Omental fat pad (tissue), 3 donors: ENCODE measurements at regions not wholly inside any gene's neighbourhood (a gene's known extent, or its start where the extent isn't known, plus 50 kb on each side); places are given as distances from the start of the nearest gene placed in this dataset.

Source experiments
- ATAC-seq: fragments of 150-250 bp; one replicate; pipeline ENCODE4 v1.9.1; 2016; ENCODE audit warnings: mild to moderate bottlenecking, moderate library complexity; ENCODE audit not compliant: low FRiP score
- DNase-seq: peaks from one replicate; pipeline ENCODE4 v3.0.0-alpha.2; 2019; ENCODE audit warnings: low spot score
- TF ChIP-seq, protein P1 (sequence below), 3 donors: fragments of 450-650 bp; IDR thresholded peaks; one replicate each; pipeline ENCODE4 v1.5.1; 2016 to 2017; ENCODE audit warnings: antibody characterized with exemption in 3 of 3, mild to moderate bottlenecking in 3 of 3, moderate library complexity in 2 of 3

DNA sequence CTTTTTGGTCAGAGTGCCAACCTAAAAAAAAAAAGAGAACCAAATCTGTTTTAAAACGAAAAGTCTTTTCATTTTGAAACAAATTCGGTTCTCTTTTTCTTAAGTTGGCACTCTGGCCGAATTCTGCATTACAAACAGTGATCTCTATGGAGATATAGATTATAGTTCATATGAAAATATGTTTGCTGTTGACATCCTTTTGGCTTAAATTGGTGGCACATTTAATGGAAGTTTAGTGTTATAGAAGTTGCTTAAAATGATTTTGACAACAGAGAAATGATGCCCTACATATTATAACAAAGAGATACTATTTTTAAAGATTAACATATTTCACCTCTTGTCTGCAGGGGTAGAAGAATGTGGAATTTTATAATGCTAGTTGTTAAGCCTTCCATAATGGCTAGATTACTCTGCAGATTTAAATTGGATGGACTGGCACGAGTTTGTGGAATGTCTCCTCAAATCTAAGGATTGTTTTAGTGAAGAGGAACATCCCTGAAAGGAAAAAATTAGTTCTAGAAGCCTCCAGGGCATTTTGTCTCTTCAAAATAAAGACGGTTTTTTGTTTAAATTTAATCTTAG lies 222.9 kb upstream of the CDH2 start:
- no peak for ATAC-seq
- TF ChIP-seq, protein P1, sequence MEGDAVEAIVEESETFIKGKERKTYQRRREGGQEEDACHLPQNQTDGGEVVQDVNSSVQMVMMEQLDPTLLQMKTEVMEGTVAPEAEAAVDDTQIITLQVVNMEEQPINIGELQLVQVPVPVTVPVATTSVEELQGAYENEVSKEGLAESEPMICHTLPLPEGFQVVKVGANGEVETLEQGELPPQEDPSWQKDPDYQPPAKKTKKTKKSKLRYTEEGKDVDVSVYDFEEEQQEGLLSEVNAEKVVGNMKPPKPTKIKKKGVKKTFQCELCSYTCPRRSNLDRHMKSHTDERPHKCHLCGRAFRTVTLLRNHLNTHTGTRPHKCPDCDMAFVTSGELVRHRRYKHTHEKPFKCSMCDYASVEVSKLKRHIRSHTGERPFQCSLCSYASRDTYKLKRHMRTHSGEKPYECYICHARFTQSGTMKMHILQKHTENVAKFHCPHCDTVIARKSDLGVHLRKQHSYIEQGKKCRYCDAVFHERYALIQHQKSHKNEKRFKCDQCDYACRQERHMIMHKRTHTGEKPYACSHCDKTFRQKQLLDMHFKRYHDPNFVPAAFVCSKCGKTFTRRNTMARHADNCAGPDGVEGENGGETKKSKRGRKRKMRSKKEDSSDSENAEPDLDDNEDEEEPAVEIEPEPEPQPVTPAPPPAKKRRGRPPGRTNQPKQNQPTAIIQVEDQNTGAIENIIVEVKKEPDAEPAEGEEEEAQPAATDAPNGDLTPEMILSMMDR (IDR thresholded peaks at IDR 0.05), result no peak
- DNase-seq, result no peak

DNA sequence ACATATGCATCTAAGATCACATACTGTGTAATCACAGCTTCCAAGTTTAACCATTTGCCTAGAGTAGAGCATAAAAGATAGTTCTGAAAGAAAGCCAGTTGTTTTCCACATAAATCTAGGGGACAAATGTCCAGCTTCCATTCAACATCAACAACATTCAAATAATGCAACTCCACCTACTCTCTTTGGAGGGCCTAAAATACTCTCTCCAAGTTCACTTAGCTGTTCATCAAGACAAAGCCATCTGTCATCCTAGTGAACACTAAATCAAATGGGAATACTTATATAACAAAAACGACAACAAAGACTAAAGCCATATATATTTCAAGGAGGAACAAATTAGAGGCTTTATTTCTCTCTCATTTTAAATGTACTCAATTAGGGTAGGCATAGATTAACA lies 221.5 kb upstream of the CDH2 start:
- TF ChIP-seq, protein P1 (IDR thresholded peaks at IDR 0.05), result no peak
- no peak for DNase-seq
- no peak for ATAC-seq

DNA sequence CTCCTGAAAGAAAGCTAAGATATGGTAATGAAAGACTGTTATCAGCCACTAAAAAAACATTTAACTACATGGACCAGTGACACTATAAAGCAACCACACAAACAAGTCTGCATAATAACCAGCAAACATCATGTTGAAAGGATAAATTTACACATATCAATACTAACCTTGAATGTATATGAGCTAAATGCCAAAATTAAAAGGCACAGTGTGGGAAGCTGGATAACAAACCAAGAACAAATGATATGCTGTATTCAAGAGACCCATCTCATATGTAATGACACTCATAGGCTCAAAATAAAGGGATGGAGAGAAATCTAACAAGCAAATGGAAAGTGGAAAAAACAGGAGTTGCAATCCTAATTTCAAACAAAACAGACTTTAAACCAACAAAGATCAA lies 213.1 kb upstream of the CDH2 start:
- DNase-seq, result no peak
- TF ChIP-seq, protein P1 (IDR thresholded peaks at IDR 0.05), result no peak

DNA sequence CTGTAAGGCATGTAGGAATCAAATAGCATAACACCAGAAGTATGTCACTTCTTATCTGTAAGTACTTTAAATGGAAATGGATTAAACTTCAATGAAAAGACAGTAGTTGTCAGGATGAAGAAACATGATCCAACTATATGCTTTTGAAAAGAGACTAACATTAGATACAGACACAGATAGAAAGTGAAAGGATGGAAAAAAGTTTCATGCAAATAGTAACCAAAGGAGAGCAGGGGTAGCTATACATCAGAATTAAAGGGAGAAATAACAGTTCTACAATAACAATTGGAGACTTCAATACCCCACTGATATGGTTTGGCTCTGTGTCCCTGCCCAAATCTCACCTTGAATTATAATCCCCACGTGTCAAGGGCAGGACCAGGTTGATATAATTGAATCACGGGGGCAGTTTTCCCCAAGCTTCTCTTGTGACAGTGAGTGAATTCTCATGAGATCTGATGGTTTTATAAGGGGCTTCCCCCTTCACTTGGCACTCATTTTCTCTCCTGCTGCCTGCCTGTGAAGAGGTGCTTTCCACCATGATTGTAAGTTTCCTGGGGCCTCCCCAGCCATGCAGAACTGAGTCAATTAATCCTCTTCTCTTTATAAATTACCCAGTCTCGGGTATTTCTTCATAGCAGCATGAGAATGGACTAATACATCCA lies 205.4 kb upstream of the CDH2 start:
- DNase-seq (no peak), ATAC-seq (no peak)
- TF ChIP-seq, protein P1 (IDR thresholded peaks at IDR 0.05), result no peak

More for the DNA sequence above, 213.1 kb upstream of the CDH2 start:
- no peak for ATAC-seq

DNA sequence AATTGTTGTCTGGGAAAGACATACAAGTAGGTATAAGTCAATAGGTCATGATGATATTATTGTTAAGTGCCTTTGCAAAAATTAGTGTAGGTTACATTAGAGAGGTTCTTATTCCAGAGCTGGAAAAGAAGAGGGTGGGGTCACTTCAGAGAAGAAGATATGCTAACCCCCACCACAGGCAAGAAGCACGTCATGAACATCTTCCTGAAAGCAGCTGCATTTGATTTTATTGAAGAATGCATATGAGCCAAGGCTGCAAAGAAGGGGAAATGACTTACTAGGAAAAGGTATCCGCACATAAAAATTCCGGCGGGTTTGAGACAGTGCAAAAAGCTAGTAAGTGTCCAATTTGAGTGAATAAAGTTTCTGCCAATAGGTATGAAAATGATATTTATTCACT lies 195.3 kb upstream of the CDH2 start:
- TF ChIP-seq, protein P1 (IDR thresholded peaks at IDR 0.05), result no peak
- ATAC-seq (no peak), DNase-seq (no peak)

DNA sequence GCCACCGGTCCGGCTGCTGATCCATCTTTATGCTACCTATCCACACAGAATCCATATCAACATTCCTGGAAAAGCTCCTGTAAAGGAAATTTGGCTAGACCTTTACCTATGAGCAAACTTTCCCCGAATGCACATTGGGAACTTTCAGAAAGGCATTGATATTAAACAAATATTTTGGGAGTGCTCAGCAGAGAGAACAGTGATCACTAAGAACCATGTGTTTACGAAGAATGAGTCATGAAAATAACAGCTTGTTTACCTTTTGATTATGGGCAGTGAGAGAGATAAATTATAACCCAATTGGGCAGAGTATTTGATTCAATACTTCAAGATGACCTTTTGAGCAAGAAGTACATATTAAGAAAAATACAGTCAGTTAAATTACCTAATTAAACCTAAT lies 189.7 kb upstream of the CDH2 start:
- DNase-seq, result no peak
- ATAC-seq, result no peak
- TF ChIP-seq, protein P1 (IDR thresholded peaks at IDR 0.05), result no peak

DNA sequence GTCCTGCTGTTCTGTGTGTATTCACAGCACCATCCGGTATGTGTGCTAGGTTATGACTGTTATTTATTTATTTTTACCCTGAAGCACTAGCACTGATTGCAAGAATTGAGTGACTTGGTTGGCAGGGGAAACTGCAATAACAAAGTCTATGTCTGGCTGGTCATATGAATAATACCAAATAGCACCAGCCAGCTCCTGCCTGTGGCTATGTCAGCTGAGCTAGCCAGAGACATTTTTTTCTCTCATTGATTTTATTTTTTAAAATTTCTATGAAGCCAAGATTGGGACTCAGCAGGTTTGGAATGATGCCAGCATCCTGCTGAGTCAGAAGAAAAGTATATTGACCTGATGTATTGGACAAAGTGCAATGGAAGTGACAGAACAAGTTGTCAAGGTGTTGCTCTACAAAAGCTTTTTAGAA lies 188.5 kb upstream of the CDH2 start:
- DNase-seq, result no peak
- TF ChIP-seq, protein P1 (IDR thresholded peaks at IDR 0.05), result no peak
- ATAC-seq, result no peak
